NCI-H1105 (cell line): ENCODE measurements at regions not wholly inside any gene's neighbourhood (a gene's known extent, or its start where the extent isn't known, plus 50 kb on each side); places are given as distances from the start of the nearest gene placed in this dataset.
"Not testable (repeated sequence)": the region's sequence is repeated elsewhere in the genome, so short reads cannot be mapped to it uniquely, and the experiment has no call there.

ENCODE experiments used
- DNase-seq: peaks from one replicate; lab custom pipeline; 2025; lab: John Stamatoyannopoulos, UW

- DNase-seq = no peak
These were observed 372.7 kb downstream of the PSAT1 start for GRCh38 chr9:78669591-78669990.

DNA sequence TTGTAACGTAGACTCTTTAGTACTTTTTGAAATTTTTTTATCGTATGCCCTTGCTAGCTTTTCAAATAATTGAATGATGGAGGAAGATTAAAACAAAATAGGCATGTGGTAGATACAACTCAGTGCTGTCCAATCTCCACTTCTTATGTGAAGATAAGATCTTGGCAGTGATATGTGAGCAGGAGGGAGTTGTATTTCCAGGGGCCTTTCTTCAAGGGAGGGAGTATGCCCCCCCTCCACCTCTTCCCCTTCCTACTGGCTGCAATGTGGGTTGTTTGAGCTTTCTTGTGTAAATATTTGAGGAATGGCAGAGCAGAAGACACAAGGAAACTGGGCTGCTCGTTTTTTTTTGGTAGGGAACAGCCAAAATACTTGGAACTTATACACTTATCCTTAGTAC lies 374.9 kb downstream of the PSAT1 start:
- no peak for DNase-seq

DNA sequence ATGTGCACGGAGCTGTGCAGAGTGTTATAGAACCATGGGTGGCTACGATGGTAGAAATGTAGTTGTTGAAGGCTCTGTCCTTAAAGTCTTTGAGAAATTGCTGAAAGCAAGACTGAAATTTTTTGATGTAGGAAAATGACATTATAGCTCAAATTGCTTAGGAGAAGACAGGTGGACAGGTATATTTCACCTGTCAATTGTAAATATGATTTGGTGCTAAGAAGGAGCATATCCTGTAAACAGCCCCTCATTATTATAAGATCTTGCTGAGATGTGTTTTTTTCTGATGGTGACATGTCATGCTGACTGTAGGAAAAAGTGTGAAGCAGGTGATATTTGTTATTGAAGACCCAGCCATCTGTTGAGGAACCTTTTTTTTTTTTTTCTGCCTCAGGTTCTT lies 377.9 kb downstream of the PSAT1 start:
- no peak for DNase-seq

GRCh38 chr9:78676009-78676408 lies 379.1 kb downstream of the PSAT1 start:
- DNase-seq = no peak

GRCh38 chr9:78676623-78677022 lies 379.7 kb downstream of the PSAT1 start:
- DNase-seq = no peak

GRCh38 chr9:78677326-78677725 lies 380.4 kb downstream of the PSAT1 start:
- no peak for DNase-seq

DNA sequence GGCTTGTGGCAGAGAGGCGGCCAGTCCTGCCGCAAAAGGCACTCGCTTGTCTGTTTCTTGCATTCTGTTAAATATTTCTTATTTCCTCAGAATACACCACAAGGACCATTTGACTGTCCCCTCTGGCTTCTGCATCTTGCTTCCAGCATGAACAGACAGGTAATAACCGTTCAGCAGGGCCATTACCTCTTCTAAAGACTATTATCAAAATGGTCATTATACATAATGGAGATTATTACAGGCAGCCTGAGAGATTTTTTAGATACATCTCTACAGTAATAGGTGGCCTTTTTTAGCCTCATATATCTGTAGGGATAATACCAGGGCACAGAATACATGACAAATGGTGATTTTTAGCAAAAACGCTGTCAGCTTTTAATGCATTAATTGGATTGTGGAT lies 382.0 kb downstream of the PSAT1 start:
- no peak for DNase-seq

DNA sequence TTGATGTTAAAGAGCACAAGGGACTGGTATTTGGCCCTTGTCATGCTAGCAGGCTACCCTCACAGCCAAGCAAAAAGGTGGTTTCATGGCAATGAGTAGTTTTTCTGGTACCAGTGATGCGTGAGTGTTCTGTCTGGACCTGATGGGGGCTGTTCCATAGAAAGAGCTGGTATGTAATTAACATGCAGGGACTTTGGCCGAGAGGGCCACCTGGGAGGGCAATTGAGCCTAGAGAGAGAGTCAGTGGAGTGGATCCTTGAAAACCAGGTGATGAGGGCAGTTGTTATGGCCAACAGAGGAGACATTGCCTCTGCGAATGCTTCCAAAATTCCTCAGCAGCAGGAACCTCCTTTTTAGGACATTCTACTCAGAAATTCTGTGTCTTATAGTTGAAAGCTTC lies 383.3 kb downstream of the PSAT1 start:
- no peak for DNase-seq

GRCh38 chr9:78682216-78682615 lies 385.3 kb downstream of the PSAT1 start:
- no peak for DNase-seq

- no peak for DNase-seq
These were observed 388.5 kb downstream of the PSAT1 start for GRCh38 chr9:78685471-78685870.

GRCh38 chr9:78688796-78689195 lies 391.9 kb downstream of the PSAT1 start:
- DNase-seq = no peak

DNA sequence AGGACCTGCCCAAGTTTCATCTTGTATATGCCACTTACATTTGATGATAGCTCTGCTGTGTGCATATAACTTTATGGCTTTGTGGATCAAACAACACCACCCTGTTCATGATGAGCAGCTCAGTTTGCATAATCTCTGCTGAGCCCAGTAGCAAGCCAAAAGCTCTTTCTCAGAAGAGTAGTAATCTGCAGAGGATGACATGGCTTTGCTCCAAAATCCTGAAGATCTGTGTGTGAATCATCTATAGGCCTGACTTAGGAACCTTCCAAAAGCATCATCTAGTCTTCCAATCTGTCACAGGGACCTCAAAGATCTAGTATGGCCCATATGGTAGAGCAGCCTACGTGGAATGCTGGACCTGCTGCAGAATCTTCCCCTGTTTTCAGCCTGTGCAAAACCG lies 394.6 kb downstream of the PSAT1 start:
- DNase-seq = no peak

- no peak for DNase-seq
These were observed 395.9 kb downstream of the PSAT1 start for GRCh38 chr9:78692871-78693270.

- peak; percentile 26 for DNase-seq
These were observed 398.0 kb downstream of the PSAT1 start for GRCh38 chr9:78694974-78695373.

DNA sequence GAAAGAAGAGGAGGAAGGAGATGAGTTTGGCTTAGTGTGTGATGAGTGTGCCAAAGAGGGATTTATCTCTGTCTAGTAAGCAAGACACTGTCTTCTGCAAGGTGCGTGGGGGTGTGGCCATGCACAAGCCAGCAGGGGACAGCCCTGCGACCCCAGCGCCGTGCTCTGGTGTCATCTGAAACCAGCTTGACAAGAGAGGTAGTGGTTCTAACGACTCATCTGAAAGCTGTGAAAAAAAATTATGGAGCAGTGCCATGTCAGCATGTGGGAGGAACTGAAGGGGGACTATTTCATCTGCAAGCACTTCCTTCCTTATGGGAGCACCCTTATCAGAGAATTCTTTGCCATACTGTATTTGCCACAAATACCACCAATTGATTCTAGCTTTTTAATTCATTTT lies 398.6 kb downstream of the PSAT1 start:
- peak; percentile 36 for DNase-seq

- DNase-seq = no peak
These were observed 400.7 kb downstream of the PSAT1 start for GRCh38 chr9:78697618-78698017.

DNA sequence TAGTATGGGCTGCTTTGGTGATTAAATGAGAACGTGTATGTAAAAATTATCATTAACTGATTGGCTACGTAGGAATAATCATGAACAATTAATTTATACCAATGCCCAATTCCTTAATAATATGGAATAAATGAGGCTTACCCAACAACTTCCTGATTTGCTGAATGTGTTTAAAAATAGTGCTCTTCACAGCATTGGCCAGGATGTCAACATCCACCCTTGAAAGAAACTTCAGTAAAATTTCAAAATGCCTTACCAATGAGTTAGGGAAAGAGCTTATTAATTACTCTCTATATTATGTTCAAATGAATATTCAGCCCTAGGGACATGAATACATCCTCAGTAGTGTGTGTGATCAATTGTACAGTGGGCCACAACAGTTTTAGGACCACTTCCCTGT lies 401.4 kb downstream of the PSAT1 start:
- no peak for DNase-seq

GRCh38 chr9:78699217-78699616 lies 402.3 kb downstream of the PSAT1 start:
- DNase-seq = not testable (repeated sequence)

DNA sequence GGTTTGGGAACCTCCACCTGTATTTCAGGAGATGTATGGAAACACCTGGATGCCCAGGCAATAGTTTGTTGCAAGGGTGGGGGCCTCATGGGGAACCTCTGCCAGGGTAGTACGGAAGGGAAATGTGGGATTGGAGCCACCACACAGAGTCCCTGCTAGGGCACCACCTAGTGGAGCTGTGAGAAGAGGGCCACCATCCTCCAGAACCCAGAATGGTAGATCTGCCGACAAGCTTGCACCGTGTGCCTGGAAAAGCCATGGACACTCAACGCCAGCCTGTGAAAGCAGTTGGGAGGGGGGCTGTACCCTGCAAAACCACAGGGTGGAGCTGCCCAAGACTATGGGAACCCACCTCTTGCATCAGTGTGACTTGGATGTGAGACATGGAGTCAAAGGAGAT lies 407.2 kb downstream of the PSAT1 start:
- not testable (repeated sequence) for DNase-seq

DNA sequence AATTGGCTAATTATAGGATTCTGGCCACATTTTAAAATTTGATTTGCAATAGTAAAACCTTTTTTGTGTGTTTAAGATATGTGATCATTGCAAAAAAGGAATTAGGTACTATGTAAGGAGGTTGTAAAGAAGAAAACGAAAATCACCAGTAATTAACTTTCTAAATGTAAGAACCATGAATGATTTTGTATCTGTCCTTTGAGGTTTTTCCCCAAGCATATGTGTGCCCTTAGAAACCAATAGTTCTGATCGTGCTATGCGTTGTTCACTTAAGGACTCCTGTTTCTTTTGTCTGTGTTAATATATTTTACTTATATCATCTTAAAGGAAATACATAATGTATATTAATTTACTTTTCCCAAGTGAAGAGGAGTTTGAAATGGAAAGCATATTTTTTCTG lies 410.2 kb downstream of the PSAT1 start:
- DNase-seq = no peak

DNA sequence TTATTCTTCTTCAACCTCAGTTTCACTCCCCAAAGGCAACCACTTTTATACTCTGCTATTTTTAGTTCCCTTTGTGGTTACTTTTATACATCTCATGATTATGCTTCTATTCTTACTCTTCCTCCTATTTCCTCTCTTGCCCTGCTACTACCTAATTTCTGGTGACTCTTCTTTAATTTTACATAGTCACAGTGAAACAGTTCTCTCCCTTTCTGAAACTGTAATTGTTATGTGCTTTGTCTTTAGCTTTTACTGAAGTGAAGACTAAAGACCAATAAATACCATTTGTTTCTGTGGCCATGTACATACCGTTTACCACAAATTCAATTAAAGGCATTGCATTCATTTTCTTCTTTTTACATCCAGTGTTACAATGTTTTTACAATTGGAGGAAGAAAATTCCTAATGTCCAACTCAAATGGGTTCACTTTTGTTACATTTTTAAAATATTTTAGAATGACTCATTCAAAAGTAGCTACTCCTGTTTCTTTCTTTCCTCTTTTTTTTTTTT lies 410.6 kb downstream of the PSAT1 start:
- no peak for DNase-seq

GRCh38 chr9:78712903-78713613 lies 416.1 kb downstream of the PSAT1 start:
- DNase-seq = no peak

DNA sequence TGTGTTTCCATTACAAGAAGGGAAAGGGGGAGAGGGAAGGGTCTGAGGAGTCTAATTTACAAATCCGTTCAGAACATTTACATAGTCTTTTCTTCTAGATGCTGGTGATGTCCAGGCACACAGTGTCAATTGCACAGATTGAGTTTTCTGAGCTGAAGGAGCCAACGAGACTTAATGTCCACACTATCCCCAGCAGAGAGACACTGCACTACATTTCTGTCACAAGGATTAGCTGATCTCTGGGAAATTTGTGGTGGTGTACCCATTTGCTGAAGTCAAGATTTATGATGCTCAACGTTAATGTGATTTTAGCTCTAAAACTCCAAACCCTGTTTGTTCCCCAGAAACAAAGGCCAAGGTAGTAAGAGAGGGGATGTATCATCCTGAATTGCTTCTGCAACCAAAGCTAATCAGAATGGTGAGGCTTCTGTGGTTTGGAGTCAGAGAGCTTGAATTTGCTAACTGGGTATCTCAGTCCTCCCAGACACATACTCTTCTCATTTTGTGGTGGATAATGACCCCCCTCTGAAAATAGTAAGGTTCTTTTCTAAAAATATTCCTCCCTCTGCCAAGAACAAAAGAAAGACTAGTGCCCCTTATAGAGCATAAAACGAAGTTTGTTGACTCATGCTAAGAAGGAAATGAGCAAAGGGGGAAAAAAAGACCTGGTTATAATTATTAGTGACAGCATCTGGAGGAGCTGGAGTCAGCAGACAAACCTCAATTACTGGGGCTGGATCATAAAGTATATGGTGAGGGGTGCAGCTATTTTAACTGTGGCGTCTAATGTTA lies 416.9 kb downstream of the PSAT1 start:
- no peak for DNase-seq
